Prostate gland (tissue), 2 donors: ENCODE measurements at regions not wholly inside any gene's neighbourhood (a gene's known extent, or its start where the extent isn't known, plus 50 kb on each side); places are given as distances from the start of the nearest gene placed in this dataset.

Experiments
- POLR2AphosphoS5 ChIP-seq: sonication (generic); formaldehyde crosslinking; IDR thresholded peaks from one replicate; pipeline ENCODE4 v1.6.1; 2017; ENCODE audit warnings: antibody characterized with exemption
- TF ChIP-seq, protein P1 (sequence below), 4 experiments: fragments of 200-600 bp in 2 of 4; fragments of 450-650 bp in 2 of 4; sonication (generic) in 2 of 4; IDR thresholded peaks; 1 replicate in 3 of 4; 2 replicates in 1 of 4; pipeline ENCODE4 v1.5.1; 2016 to 2019; ENCODE audit warnings: antibody characterized with exemption in 4 of 4, mild to moderate bottlenecking in 2 of 4, moderate library complexity in 2 of 4

DNA sequence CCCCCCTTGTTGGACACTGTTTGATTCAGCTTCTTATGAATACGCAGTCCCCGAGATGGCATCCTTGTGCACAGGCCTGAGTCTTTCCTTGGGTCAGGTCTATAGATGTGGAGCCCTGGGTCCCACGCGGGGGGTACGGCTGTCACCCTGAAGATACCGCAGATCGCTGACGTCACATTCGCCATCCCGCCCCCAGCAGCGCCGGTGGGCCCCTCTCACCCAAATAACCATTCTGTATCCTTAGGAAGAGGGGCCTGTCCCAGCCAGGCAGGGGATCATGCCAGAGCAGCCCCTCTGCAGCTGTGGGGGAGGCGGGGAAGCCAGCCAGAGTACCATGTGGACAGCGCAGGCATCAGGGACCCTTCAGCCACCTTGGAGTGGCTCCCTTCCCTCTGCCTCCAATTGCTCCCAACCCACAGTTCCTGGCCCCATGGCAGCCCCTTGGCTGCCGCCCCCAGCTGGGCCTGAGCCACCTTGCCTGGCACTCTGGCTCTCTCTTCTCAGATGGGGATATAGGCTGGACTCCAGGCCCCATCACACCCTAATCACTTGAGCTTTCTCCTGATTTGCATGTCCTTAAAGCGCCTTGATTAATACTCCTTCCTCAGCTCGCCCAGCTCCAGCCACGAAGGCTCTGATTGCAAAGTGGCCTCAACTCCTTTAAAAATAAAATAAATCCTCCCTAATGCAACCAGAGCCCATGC lies 189.8 kb downstream of the C9orf50 start:
- TF ChIP-seq, protein P1, sequence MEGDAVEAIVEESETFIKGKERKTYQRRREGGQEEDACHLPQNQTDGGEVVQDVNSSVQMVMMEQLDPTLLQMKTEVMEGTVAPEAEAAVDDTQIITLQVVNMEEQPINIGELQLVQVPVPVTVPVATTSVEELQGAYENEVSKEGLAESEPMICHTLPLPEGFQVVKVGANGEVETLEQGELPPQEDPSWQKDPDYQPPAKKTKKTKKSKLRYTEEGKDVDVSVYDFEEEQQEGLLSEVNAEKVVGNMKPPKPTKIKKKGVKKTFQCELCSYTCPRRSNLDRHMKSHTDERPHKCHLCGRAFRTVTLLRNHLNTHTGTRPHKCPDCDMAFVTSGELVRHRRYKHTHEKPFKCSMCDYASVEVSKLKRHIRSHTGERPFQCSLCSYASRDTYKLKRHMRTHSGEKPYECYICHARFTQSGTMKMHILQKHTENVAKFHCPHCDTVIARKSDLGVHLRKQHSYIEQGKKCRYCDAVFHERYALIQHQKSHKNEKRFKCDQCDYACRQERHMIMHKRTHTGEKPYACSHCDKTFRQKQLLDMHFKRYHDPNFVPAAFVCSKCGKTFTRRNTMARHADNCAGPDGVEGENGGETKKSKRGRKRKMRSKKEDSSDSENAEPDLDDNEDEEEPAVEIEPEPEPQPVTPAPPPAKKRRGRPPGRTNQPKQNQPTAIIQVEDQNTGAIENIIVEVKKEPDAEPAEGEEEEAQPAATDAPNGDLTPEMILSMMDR (IDR thresholded peaks at IDR 0.05): no peak
- no peak for TF ChIP-seq POLR2AphosphoS5
